DND-41 (cell line): ENCODE measurements at regions not wholly inside any gene's neighbourhood (a gene's known extent, or its start where the extent isn't known, plus 50 kb on each side); places are given as distances from the start of the nearest gene placed in this dataset.

Source experiments
- EZH2 ChIP-seq: IDR thresholded peaks from 3 replicates; pipeline ENCODE4 v1.6.1; 2012; ENCODE audit warnings: borderline replicate concordance, low read depth, mild to moderate bottlenecking, moderate library complexity, low read length, inconsistent platforms; ENCODE audit not compliant: severe bottlenecking
- TF ChIP-seq, protein P1 (sequence below): IDR thresholded peaks from 2 replicates; pipeline ENCODE4 v1.5.1; 2012; ENCODE audit warnings: borderline replicate concordance, low read length, moderate library complexity, mild to moderate bottlenecking; ENCODE audit not compliant: poor library complexity, severe bottlenecking; ENCODE audit errors: extremely low read depth

DNA sequence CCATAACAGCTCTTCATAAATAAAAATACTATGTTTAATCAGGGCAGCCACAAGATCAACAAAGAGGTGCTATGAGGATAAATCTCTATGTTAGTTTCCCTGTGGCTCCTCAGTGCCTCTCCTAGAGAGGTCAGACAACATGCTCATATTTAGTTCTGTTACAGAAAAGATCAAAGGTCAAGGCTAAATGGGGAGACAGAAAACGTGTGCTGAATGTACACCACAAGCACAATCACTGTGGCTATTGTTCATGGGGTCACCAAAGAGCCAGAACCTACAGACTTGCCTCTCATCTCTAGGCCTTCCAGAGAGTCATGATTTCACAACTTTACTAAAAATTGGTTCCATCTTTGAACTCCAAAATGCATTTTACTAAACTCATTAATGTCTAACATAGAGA is 409.8 kb downstream of the HACE1 start:
- TF ChIP-seq, protein P1, sequence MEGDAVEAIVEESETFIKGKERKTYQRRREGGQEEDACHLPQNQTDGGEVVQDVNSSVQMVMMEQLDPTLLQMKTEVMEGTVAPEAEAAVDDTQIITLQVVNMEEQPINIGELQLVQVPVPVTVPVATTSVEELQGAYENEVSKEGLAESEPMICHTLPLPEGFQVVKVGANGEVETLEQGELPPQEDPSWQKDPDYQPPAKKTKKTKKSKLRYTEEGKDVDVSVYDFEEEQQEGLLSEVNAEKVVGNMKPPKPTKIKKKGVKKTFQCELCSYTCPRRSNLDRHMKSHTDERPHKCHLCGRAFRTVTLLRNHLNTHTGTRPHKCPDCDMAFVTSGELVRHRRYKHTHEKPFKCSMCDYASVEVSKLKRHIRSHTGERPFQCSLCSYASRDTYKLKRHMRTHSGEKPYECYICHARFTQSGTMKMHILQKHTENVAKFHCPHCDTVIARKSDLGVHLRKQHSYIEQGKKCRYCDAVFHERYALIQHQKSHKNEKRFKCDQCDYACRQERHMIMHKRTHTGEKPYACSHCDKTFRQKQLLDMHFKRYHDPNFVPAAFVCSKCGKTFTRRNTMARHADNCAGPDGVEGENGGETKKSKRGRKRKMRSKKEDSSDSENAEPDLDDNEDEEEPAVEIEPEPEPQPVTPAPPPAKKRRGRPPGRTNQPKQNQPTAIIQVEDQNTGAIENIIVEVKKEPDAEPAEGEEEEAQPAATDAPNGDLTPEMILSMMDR = no peak
- no peak for TF ChIP-seq EZH2
